Adrenal gland (tissue), 9 donors: ENCODE measurements at regions not wholly inside any gene's neighbourhood (a gene's known extent, or its start where the extent isn't known, plus 50 kb on each side); places are given as distances from the start of the nearest gene placed in this dataset.

ENCODE experiments used
- DNase-seq, 7 donors: peaks; one replicate each; pipeline ENCODE4 v3.0.0-alpha.2; 2019 to 2020
- H3K27ac ChIP-seq, 5 donors: fragments of 200-600 bp; sonication (generic) in 4 of 5; 1 replicate in 3 of 5; 2 replicates in 2 of 5; pipeline versions ENCODE4 v1.5.1 to v1.8.0; 2016 to 2020; ENCODE audit warnings: mild to moderate bottlenecking in 1 of 5
- H3K27me3 ChIP-seq: fragments of 200-600 bp; 2 replicates; pipeline ENCODE4 v1.8.0; 2021
- H3K36me3 ChIP-seq, 2 donors: fragments of 200-600 bp; replicated peaks in 1 of 2; 1 replicate in 1 of 2; 2 replicates in 1 of 2; pipeline versions ENCODE4 v1.5.1 to v1.8.0; 2018 to 2022
- H3K4me1 ChIP-seq, 2 donors: fragments of 200-600 bp; replicated peaks in 1 of 2; 1 replicate in 1 of 2; 2 replicates in 1 of 2; pipeline versions ENCODE4 v1.5.1 to v1.8.0; 2018 to 2021
- H3K4me3 ChIP-seq, 4 donors: fragments of 200-600 bp; sonication (generic) in 3 of 4; one replicate each; pipeline ENCODE4 v1.5.1; 2016 to 2018
- H3K9me3 ChIP-seq, 3 donors: fragments of 200-600 bp; sonication (generic) in 1 of 3; replicated peaks in 1 of 3; 1 replicate in 2 of 3; 2 replicates in 1 of 3; pipeline versions ENCODE4 v1.5.1 to v1.8.0; 2016 to 2021
- POLR2A ChIP-seq, 2 donors: fragments of 450-650 bp; IDR thresholded peaks; one replicate each; pipeline ENCODE4 v1.6.1; 2017; ENCODE audit warnings: antibody characterized with exemption in 2 of 2, mild to moderate bottlenecking in 2 of 2, moderate library complexity in 1 of 2
- WGBS, 4 donors: extraction: QIAGEN DNeasy Blood & Tissue Kit in 2 of 4; methylation state at CpG; one replicate each; pipeline versions ENCODE4 v1.1.5 to v1.1.7; 2013 to 2017; 5-methylcytosine and 5-hydroxymethylcytosine counted together
- intact Hi-C, 2 donors: fragments of 100-400 bp; cut with DNase I; formaldehyde crosslinking; loops; one replicate each; pipeline versions ENCODE4 v1.14.1 to v1.15.0; 2022 to 2023
- TF ChIP-seq, protein P1 (sequence below), 6 experiments: fragments of 450-650 bp in 4 of 6; fragments of 200-600 bp in 2 of 6; sonication (generic) in 1 of 6; IDR thresholded peaks; 1 replicate in 5 of 6; 2 replicates in 1 of 6; pipeline versions ENCODE4 v1.5.1 to v1.8.0; 2016 to 2021; ENCODE audit warnings: antibody characterized with exemption in 6 of 6, mild to moderate bottlenecking in 2 of 6, moderate library complexity in 1 of 6
- donor health status: healthy with polysubstance abuse.
- donor health status: Bipolar disorder and iron deficiency.
- donor health status: DM: yes; HTN: yes; CAD: no.
- donor health status: DM: no; HTN: no; CAD: no.
- donor health status: DM: no; HTN: no; CAD: no.

DNA sequence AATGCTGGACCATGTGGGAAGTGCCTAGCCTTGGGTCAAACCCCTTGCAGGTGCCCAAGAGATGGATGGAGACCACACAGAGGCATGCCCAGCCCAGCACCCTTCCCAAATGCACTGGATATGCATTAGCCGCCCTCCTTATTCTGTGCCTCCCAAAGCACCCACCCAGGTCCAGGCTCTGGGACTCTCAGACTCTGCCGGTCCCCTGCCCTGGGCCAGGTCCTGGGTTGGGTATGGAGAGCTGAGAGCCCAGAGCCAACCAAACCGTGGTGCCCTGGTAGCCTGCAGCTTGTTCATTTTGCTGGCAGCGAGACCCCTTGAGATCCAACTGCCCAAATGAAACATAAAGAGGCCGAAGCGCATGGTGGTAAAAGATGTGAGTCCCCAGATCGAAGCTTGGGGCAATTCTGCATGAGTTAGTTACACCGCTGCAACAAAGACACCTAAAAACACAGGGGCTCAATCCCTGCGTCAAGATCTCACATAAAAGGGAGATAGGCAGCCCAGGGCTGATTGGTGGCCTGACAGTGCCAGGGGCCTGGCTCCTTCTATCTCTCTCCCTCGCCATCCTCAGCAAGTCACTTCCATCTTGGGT is 61.5 kb downstream of the MYEOV start:
- Histone ChIP-seq H3K4me3 (no peak overlapping the region), H3K27me3 (no peaks in the 10 kb centered on the region), H3K9me3 (peaks cover 0 to 9% (median 0%) of the 10 kb centered on the region in 3 donors), H3K4me1 (peaks cover 0 to 8% of the 10 kb centered on the region in 2 donors), H3K27ac (no peak overlapping the region), H3K36me3 (no peaks in the 10 kb centered on the region)
- WGBS, 4 donors = 83 to 97% (median 91%) methylated on average over 9 to 10 of the region's 10 CpGs
- peak in 3 of 7 donors; percentile 8 to 30 (median 8) for DNase-seq
- intact Hi-C loops = no loop called here
- TF ChIP-seq, protein P1, sequence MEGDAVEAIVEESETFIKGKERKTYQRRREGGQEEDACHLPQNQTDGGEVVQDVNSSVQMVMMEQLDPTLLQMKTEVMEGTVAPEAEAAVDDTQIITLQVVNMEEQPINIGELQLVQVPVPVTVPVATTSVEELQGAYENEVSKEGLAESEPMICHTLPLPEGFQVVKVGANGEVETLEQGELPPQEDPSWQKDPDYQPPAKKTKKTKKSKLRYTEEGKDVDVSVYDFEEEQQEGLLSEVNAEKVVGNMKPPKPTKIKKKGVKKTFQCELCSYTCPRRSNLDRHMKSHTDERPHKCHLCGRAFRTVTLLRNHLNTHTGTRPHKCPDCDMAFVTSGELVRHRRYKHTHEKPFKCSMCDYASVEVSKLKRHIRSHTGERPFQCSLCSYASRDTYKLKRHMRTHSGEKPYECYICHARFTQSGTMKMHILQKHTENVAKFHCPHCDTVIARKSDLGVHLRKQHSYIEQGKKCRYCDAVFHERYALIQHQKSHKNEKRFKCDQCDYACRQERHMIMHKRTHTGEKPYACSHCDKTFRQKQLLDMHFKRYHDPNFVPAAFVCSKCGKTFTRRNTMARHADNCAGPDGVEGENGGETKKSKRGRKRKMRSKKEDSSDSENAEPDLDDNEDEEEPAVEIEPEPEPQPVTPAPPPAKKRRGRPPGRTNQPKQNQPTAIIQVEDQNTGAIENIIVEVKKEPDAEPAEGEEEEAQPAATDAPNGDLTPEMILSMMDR (IDR thresholded peaks at IDR 0.05) = no peak
- no peak for TF ChIP-seq POLR2A (IDR thresholded peaks at IDR 0.05)

DNA sequence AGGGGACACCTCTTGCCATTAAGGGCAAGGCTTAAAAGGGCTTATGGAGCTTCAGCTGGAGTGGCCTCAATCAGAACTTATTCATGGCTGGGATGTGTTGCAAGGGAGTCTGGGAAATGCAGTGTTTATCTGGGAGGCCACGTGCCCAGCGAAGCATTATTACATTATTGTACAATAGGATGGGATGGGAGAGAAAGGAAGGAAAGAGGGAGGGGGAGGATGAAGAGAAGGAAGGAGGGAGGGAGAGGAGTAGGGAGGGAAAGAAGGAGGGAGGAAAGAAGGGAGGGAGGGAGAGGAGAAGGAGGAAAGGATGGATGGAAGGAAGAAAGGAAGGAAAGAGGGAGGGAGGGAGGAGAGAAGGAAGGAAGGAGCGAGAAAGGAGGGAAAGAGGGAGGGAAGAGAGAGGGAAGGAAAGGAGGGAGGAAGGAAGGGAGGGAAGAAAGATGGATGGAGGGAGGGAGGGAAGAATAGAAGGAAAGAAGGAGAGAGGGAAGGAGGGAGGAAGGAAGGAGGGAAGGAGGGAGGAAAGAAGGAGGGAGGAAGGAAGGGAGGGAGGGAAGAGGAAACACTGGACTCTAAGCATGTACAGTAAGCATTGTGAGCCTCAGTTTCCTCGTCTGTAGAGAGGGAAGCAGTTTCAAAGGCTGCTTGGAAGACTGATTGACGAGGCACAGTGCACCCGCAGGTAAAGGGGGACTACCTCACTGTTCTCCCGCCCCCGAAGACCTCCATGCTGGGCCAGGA is 62.2 kb downstream of the MYEOV start:
- intact Hi-C loops = no loop called here
- no peaks in the 10 kb centered on the region for H3K27me3 ChIP-seq
- WGBS, 4 donors = 72 to 85% (median 80%) methylated on average over 7 to 8 of the region's 8 CpGs
- DNase-seq = no peak
- peaks cover 0 to 8% of the 10 kb centered on the region in 2 donors for H3K4me1 ChIP-seq
- no peak overlapping the region for H3K27ac ChIP-seq
- no peak for TF ChIP-seq POLR2A (IDR thresholded peaks at IDR 0.05)
- TF ChIP-seq, protein P1 (IDR thresholded peaks at IDR 0.05) = no peak
- peaks cover 0 to 9% (median 0%) of the 10 kb centered on the region in 3 donors for H3K9me3 ChIP-seq
- no peak overlapping the region for H3K4me3 ChIP-seq
- H3K36me3 ChIP-seq = no peaks in the 10 kb centered on the region

DNA sequence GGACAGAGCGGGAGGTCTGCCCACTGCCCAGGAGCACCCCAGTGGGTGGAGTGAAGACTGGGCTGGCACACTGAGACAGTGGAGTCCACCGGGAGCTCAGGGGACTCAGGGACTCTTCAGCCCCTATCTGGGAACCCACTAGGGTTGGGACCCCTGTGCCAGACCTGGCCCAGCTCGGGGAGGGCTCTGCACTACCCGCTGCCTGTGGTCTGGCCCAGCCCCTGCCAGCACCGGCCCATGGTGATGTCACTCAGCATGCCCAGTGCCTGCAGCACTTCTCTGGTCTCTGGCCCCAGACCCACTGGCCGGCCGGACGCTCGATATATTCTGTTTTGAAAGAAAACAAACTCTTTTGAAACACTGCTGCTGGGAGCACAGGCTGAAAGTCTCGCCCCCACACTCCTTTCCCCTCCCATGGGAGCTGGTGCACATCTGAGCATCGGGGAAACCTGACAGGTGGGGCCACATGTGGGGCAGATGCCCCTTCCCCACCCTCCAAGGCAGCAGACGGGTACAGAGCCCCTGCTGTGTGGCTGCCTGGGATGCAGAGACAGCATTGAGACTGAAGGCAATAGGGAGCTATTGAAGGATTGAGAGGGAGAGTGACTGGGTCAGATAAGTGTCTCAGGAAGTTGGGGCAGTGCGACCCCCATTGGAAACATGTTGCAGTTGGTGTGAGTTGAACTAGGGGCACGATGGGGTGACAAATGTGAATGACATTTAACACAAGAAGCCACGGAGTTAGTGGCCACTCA is 62.9 kb downstream of the MYEOV start:
- Histone ChIP-seq H3K4me3 (no peak overlapping the region), H3K27ac (no peak overlapping the region), H3K9me3 (peaks cover 0 to 9% (median 0%) of the 10 kb centered on the region in 3 donors), H3K4me1 (peaks cover 0 to 8% of the 10 kb centered on the region in 2 donors), H3K36me3 (no peaks in the 10 kb centered on the region), H3K27me3 (no peaks in the 10 kb centered on the region)
- 62 to 75% (median 69%) methylated on average over 7 to 15 of the region's 15 CpGs for WGBS, 4 donors
- peak in 3 of 7 donors; percentile 9 to 27 (median 12) for DNase-seq
- TF ChIP-seq, protein P1 (IDR thresholded peaks at IDR 0.05) = no peak
- intact Hi-C loops = no loop called here
